ENCODE measurements at regions not wholly inside any gene's neighbourhood (a gene's known extent, or its start where the extent isn't known, plus 50 kb on each side); places are given as distances from the start of the nearest gene placed in this dataset.
"Not testable (repeated sequence)": the region's sequence is repeated elsewhere in the genome, so short reads cannot be mapped to it uniquely, and the experiment has no call there.

DNA sequence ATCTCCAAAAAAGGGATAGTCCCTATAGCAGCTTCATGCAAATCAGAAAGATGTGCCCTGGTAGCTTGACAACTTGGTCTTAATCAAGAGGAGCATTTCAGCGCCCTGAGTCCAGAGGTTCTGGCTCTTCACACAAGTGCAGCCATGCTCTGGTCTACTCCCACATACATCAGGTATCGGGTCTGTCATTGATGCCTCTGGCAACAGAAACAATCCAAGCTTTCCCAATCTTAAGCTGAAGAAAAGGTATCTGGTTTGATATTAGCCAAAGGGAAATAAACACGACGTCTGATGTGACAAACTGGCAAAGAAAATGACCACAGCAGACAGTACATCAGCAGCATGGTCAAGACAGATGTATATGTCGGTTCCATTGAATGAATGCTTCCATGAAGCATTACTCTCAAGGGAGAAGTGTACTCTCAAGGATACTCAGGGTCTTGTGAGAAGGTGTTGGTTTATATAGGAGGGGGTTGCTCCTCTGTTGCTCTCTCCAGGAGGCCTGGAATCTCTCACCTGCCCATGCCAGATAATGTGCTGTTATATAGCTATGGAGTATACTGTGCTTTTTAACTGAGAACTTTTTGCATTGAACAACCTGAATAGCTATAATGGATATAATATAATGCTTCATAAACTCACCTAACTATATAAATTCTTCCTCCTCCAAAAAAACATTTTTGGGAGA lies 879.6 kb upstream of the PCDH10 start:
- no peak for FAIRE-seq

DNA sequence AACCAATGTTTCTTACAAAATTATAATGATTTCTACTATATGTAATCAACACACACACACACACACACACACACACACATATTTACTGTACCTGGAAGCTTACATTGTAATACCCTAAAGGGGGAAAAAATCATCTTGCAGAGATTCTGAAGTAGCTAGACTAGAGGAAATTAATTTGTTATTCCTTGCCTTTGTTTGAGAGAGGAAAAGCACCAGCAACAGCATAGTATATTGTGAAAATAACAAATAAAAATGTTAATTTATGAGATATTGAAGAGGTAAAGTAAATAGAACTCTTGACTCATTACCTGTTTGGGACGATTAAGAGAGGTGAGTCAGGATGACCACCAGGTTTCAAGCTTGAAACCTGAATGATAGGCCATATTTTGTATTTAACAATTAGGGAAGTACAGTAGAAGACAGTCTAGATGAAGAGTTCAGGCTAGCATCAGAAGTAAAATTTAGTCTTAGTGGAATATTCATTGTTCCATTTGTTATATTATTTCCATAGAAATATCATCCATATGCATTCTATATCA lies 873.4 kb upstream of the PCDH10 start:
- FAIRE-seq = no peak

- FAIRE-seq = no peak
Measured at GRCh38 chr4:132276185-132276584, 872.9 kb upstream of the PCDH10 start.

DNA sequence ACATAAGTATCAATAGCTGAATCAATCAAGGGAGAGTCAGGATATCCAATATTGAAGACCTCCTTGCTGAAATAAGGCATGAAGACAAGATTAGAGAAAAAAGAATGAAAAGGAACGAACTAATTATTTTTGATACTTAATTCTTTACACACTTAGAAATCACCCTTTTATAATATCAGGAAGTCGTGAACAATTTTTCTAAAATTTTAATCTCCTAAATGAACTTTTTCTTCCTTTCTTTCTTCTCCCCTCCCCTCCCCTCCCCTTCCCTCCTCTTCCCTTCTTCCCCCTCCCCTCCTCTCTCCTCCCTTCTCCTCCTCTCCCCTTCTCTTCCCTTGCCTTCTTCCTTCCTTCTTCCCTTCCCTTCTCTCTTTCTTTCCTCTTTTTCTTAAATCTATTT lies 872.1 kb upstream of the PCDH10 start:
- no peak for FAIRE-seq

DNA sequence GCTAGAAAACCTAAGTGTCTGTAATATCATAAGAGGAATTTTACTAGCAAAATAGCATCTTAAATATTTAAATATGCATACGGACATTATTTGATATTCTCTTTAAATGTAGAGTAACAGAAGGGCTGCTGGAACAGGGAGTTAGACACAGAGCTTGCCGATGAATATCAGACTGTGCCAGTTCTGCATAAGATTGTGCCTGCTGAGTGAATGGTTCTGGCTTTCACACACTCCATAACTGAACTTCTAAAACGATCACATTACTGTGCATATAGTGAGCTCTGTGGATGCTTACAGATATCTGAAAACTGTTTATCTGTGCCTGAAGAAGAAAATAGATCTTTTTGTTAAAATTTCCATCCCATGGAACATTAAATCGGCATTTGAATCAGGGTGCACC lies 867.4 kb upstream of the PCDH10 start:
- FAIRE-seq = no peak

DNA sequence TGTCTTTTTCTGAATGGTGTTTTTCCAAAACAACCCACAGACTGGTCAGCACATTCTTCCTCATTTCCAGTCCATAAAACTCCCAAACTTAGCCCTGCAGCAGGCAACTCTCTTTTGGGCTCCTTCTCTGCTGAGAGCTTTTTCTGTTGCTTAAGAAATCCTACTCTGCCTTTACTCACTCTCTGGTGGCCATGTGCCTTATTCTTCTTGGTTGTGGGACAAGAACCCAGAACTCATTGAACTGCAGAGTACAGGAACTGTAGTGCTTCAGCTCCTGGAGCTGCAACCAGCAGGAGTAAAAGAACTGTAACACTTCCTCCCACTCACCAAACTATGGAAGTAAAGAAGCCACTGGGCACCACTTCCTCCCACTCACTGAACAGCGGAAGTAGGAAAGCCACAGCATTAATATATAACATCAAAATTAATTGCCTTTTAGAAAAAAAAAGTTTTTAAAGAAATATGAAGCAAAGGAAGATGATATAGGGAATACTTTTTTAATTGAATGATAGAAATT lies 864.1 kb upstream of the PCDH10 start:
- FAIRE-seq = no peak

DNA sequence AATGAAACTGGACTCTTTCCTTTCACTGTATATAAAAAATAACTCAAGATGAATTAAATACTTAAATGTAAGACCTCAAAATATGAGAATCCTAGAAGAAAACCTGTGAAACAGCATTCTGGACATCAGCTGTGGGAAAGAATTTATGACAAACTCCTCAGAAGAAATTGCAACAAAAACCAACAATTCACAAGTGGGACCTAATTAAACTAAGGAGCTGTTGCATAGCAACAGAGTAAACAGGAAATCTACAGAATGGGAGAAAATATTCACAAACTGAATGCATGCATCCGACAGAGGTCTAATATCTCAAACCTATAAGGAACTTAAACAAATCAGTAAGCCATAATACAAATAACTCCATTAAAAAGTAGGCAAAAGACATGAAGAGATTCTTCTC lies 851.7 kb upstream of the PCDH10 start:
- FAIRE-seq = no peak

- FAIRE-seq = peak; percentile 97
Measured at GRCh38 chr4:132299841-132300240, 849.3 kb upstream of the PCDH10 start.

DNA sequence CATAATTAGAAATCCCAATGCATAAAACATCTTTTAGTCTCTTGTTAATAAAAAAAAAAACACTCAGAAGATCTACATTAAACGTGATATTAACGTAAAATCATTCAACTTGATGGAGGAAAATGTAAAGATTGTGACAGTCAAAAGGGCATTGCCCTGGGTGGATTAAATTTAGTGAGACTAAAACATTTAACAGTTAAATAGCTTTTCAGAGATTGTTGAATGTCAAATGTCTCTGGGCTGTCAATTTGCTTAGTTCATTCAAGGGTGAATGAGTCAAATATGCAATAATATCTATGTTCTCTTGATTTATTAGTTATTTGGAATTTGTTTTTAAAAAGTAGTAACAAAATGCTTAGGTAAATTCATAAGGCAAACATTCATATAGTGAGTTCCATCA lies 836.6 kb upstream of the PCDH10 start:
- FAIRE-seq = no peak

GRCh38 chr4:132313852-132314251 lies 835.2 kb upstream of the PCDH10 start:
- no peak for FAIRE-seq

- FAIRE-seq = no peak
Measured at GRCh38 chr4:132316738-132317137, 832.4 kb upstream of the PCDH10 start.

DNA sequence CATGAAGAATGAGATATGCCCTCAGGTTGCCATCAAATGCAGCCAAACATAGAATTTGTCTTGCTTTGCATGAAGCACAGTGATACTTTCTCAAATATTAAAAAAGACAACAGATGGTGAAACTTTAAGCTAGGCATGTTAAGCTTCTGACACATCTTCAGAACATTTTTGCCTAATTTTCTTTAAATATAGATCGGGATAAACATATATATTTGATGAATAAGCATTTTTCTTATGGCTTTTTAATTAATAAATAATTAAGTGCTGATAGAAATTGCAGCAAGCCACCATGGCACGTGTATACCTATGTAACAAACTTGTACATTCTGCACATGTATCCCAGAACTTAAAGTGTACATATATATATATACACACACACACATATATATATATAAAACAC lies 831.2 kb upstream of the PCDH10 start:
- FAIRE-seq = no peak

GRCh38 chr4:132328761-132329160 lies 820.3 kb upstream of the PCDH10 start:
- FAIRE-seq = no peak

- no peak for FAIRE-seq
Measured at GRCh38 chr4:132330994-132331393, 818.1 kb upstream of the PCDH10 start.

DNA sequence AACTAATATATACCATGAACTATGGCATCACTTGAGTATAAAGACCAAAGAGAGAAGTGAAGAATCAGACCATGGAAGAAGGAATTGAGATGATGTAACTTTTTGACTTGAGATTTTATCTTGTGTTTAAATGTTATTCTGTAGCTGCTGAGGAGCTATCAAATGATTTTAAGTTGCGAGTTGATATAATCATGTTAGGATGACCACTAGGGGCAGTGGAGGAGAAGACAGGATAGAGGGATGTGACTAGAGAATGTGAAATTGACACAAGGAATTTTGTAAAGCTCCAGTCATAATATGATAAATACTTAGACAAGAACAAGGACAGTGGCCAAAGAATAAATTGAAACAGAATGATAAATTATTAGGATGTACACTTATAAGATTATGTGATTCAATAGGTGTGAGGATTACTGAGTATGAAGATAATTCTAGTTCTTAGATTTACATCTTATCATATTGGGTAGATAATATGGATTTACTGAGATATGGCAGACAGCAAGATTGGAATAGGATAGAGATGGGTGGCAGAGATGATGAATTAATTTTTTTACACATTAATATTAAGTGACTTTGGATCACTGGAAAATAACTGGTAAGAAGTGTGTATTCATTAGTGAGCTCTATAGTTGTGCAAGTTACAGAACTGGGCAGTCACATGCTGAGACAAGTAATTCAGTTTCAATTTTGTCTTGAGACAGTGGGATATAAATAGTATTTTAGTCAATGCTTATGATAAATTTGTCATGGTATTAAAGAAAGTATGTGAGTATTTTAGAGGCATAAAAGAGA lies 816.0 kb upstream of the PCDH10 start:
- FAIRE-seq = no peak

- FAIRE-seq = no peak
Measured at GRCh38 chr4:132333724-132334047, 815.4 kb upstream of the PCDH10 start.

GRCh38 chr4:132334081-132334480 lies 815.0 kb upstream of the PCDH10 start:
- no peak for FAIRE-seq

- FAIRE-seq = no peak
Measured at GRCh38 chr4:132344924-132345828, 803.9 kb upstream of the PCDH10 start.

GRCh38 chr4:132346016-132346415 lies 803.1 kb upstream of the PCDH10 start:
- no peak for FAIRE-seq

GRCh38 chr4:132351606-132352005 lies 797.5 kb upstream of the PCDH10 start:
- FAIRE-seq = not testable (repeated sequence)

- FAIRE-seq = no peak
Measured at GRCh38 chr4:132382243-132382642, 766.9 kb upstream of the PCDH10 start.

- no peak for FAIRE-seq
Measured at GRCh38 chr4:132383571-132384199, 765.4 kb upstream of the PCDH10 start.

GRCh38 chr4:132384709-132385108 lies 764.4 kb upstream of the PCDH10 start:
- no peak for FAIRE-seq

Data from endometrium (tissue), 2 donors.